ENCODE measurements at regions not wholly inside any gene's neighbourhood (a gene's known extent, or its start where the extent isn't known, plus 50 kb on each side); places are given as distances from the start of the nearest gene placed in this dataset.

- no peak for DNase-seq (ENCODE audit: extremely low spot score)
- ChIA-PET POLR2A (no interaction called here), CTCF (no interaction called here)
- TF ChIP-seq PKNOX1 (IDR thresholded peaks at IDR 0.05) (no peak), ZNF384 (IDR thresholded peaks at IDR 0.05) (no peak), L3MBTL2 (conservative IDR thresholded peaks at IDR 0.05) (no peak), LEF1 (IDR thresholded peaks at IDR 0.05; ENCODE audit: borderline replicate concordance) (no peak), ARNT (IDR thresholded peaks at IDR 0.05) (no peak)
Measured at GRCh38 chrX:95029571-95029970, 1355.6 kb downstream of the FAM133A start.

GRCh38 chrX:95040104-95040503 is 1366.1 kb downstream of the FAM133A start:
- no peak for TF ChIP-seq ELF4 (IDR thresholded peaks at IDR 0.05)
- ChIA-PET CTCF (no interaction called here), POLR2A (no interaction called here)
- DNase-seq (ENCODE audit: extremely low spot score) = no peak

- DNase-seq (ENCODE audit: extremely low spot score) = no peak
- CTCF ChIA-PET = no interaction called here
- TF ChIP-seq ZNF384 (IDR thresholded peaks at IDR 0.05) = no peak
- TF ChIP-seq BHLHE40 (IDR thresholded peaks at IDR 0.05; ENCODE audit: borderline replicate concordance) = no peak
- no peak for TF ChIP-seq LEF1 (IDR thresholded peaks at IDR 0.05; ENCODE audit: borderline replicate concordance)
- TF ChIP-seq FOXA1 (IDR thresholded peaks at IDR 0.05) = no peak
- no peak for TF ChIP-seq PKNOX1 (IDR thresholded peaks at IDR 0.05)
- no peak for TF ChIP-seq CTBP1 (IDR thresholded peaks at IDR 0.05; ENCODE audit: borderline replicate concordance)
- TF ChIP-seq HDGF (IDR thresholded peaks at IDR 0.05; ENCODE audit: borderline replicate concordance) = no peak
- no peak for TF ChIP-seq FOXK2 (IDR thresholded peaks at IDR 0.05)
- no peak for TF ChIP-seq SUZ12 (IDR thresholded peaks at IDR 0.05)
- no peak for TF ChIP-seq L3MBTL2 (conservative IDR thresholded peaks at IDR 0.05)
- TF ChIP-seq SP1 (IDR thresholded peaks at IDR 0.05) = no peak
- TF ChIP-seq TARDBP (IDR thresholded peaks at IDR 0.05) = no peak
- POLR2A ChIA-PET = no interaction called here
Measured at GRCh38 chrX:95044331-95044730, 1370.3 kb downstream of the FAM133A start.

GRCh38 chrX:95055991-95056390 is 1382.0 kb downstream of the FAM133A start:
- ChIA-PET POLR2A (no interaction called here), CTCF (no interaction called here)
- no peak for DNase-seq (ENCODE audit: extremely low spot score)
- TF ChIP-seq ARNT (IDR thresholded peaks at IDR 0.05) (no peak), ELF4 (IDR thresholded peaks at IDR 0.05) (no peak), SUZ12 (IDR thresholded peaks at IDR 0.05) (no peak), L3MBTL2 (conservative IDR thresholded peaks at IDR 0.05) (no peak), LEF1 (IDR thresholded peaks at IDR 0.05; ENCODE audit: borderline replicate concordance) (no peak), FOXM1 (IDR thresholded peaks at IDR 0.05; ENCODE audit: borderline replicate concordance) (no peak), HDGF (IDR thresholded peaks at IDR 0.05; ENCODE audit: borderline replicate concordance) (no peak), ZNF384 (IDR thresholded peaks at IDR 0.05) (no peak), FOXK2 (IDR thresholded peaks at IDR 0.05) (no peak), PKNOX1 (IDR thresholded peaks at IDR 0.05) (no peak), SP1 (IDR thresholded peaks at IDR 0.05) (no peak), FOXA1 (IDR thresholded peaks at IDR 0.05) (no peak), TARDBP (IDR thresholded peaks at IDR 0.05) (no peak), CTBP1 (IDR thresholded peaks at IDR 0.05; ENCODE audit: borderline replicate concordance) (no peak), NFRKB (IDR thresholded peaks at IDR 0.05) (no peak), BHLHE40 (IDR thresholded peaks at IDR 0.05; ENCODE audit: borderline replicate concordance) (no peak)

GRCh38 chrX:95056901-95057300 is 1382.9 kb downstream of the FAM133A start:
- no peak for TF ChIP-seq BHLHE40 (IDR thresholded peaks at IDR 0.05; ENCODE audit: borderline replicate concordance)
- ChIA-PET CTCF (no interaction called here), POLR2A (no interaction called here)
- no peak for DNase-seq (ENCODE audit: extremely low spot score)

GRCh38 chrX:95057341-95057740 is 1383.3 kb downstream of the FAM133A start:
- DNase-seq (ENCODE audit: extremely low spot score) = no peak
- ChIA-PET POLR2A (no interaction called here), CTCF (no interaction called here)
- TF ChIP-seq ZNF384 (IDR thresholded peaks at IDR 0.05) = no peak

- ChIA-PET CTCF (no interaction called here), POLR2A (no interaction called here)
- TF ChIP-seq HDGF (IDR thresholded peaks at IDR 0.05; ENCODE audit: borderline replicate concordance) (no peak), CTBP1 (IDR thresholded peaks at IDR 0.05; ENCODE audit: borderline replicate concordance) (no peak), FOXA1 (IDR thresholded peaks at IDR 0.05) (no peak), LEF1 (IDR thresholded peaks at IDR 0.05; ENCODE audit: borderline replicate concordance) (no peak), L3MBTL2 (conservative IDR thresholded peaks at IDR 0.05) (no peak), SUZ12 (IDR thresholded peaks at IDR 0.05) (no peak), PKNOX1 (IDR thresholded peaks at IDR 0.05) (no peak), NFRKB (IDR thresholded peaks at IDR 0.05) (no peak), FOXK2 (IDR thresholded peaks at IDR 0.05) (no peak), SP1 (IDR thresholded peaks at IDR 0.05) (no peak), ZNF384 (IDR thresholded peaks at IDR 0.05) (no peak), ELF4 (IDR thresholded peaks at IDR 0.05) (no peak), ARNT (IDR thresholded peaks at IDR 0.05) (no peak), FOXM1 (IDR thresholded peaks at IDR 0.05; ENCODE audit: borderline replicate concordance) (no peak), TARDBP (IDR thresholded peaks at IDR 0.05) (no peak), BHLHE40 (IDR thresholded peaks at IDR 0.05; ENCODE audit: borderline replicate concordance) (no peak)
- DNase-seq (ENCODE audit: extremely low spot score) = no peak
Measured at GRCh38 chrX:95058815-95059214, 1384.8 kb downstream of the FAM133A start.

All from HEK293T (cell line).